K562 (cell line): ENCODE measurements at regions not wholly inside any gene's neighbourhood (a gene's known extent, or its start where the extent isn't known, plus 50 kb on each side); places are given as distances from the start of the nearest gene placed in this dataset.

Experiments used
- TF ChIP-seq, protein P1 (sequence below): fragments of 450-650 bp; IDR thresholded peaks from 2 replicates; pipeline ENCODE4 v1.6.1; 2016; ENCODE audit warnings: mild to moderate bottlenecking, moderate library complexity

DNA sequence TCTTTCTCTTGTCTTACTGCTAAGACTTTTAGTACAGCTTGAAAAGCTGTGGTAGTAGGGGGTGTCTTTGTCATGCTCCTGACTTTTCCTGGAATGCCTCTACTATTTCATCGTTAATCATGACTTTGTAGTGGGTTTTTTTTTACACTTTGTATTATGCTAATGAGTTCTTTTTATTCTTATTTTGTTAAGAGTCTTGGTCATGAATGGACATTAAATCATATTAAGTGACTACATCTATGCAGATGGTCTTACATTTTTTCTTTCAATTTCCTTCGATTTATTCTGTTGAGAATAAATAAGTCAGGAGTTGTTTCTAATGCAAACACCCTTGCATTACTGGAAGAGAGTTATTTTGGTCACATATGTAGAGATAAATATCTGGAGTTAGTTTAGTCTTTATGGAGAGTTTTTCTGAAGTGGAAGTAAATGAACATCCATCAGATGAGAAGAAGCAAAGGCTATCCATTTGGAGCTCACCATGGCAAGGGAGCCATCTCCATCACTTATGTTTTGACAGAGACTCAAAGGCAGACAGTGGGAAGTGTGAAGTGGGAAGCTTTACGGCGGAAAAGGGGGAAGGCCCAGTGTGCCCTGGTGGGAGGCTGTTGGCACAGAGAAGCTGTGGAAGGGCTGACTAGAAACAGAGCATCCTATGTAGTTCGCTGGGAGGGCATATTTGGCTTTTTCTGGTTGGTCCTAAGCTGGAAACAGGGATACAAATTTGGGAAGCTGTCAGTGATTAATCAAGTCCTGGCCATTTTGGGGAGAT, 73.1 kb upstream of the PRR23E start (continued):
- TF ChIP-seq, protein P1, sequence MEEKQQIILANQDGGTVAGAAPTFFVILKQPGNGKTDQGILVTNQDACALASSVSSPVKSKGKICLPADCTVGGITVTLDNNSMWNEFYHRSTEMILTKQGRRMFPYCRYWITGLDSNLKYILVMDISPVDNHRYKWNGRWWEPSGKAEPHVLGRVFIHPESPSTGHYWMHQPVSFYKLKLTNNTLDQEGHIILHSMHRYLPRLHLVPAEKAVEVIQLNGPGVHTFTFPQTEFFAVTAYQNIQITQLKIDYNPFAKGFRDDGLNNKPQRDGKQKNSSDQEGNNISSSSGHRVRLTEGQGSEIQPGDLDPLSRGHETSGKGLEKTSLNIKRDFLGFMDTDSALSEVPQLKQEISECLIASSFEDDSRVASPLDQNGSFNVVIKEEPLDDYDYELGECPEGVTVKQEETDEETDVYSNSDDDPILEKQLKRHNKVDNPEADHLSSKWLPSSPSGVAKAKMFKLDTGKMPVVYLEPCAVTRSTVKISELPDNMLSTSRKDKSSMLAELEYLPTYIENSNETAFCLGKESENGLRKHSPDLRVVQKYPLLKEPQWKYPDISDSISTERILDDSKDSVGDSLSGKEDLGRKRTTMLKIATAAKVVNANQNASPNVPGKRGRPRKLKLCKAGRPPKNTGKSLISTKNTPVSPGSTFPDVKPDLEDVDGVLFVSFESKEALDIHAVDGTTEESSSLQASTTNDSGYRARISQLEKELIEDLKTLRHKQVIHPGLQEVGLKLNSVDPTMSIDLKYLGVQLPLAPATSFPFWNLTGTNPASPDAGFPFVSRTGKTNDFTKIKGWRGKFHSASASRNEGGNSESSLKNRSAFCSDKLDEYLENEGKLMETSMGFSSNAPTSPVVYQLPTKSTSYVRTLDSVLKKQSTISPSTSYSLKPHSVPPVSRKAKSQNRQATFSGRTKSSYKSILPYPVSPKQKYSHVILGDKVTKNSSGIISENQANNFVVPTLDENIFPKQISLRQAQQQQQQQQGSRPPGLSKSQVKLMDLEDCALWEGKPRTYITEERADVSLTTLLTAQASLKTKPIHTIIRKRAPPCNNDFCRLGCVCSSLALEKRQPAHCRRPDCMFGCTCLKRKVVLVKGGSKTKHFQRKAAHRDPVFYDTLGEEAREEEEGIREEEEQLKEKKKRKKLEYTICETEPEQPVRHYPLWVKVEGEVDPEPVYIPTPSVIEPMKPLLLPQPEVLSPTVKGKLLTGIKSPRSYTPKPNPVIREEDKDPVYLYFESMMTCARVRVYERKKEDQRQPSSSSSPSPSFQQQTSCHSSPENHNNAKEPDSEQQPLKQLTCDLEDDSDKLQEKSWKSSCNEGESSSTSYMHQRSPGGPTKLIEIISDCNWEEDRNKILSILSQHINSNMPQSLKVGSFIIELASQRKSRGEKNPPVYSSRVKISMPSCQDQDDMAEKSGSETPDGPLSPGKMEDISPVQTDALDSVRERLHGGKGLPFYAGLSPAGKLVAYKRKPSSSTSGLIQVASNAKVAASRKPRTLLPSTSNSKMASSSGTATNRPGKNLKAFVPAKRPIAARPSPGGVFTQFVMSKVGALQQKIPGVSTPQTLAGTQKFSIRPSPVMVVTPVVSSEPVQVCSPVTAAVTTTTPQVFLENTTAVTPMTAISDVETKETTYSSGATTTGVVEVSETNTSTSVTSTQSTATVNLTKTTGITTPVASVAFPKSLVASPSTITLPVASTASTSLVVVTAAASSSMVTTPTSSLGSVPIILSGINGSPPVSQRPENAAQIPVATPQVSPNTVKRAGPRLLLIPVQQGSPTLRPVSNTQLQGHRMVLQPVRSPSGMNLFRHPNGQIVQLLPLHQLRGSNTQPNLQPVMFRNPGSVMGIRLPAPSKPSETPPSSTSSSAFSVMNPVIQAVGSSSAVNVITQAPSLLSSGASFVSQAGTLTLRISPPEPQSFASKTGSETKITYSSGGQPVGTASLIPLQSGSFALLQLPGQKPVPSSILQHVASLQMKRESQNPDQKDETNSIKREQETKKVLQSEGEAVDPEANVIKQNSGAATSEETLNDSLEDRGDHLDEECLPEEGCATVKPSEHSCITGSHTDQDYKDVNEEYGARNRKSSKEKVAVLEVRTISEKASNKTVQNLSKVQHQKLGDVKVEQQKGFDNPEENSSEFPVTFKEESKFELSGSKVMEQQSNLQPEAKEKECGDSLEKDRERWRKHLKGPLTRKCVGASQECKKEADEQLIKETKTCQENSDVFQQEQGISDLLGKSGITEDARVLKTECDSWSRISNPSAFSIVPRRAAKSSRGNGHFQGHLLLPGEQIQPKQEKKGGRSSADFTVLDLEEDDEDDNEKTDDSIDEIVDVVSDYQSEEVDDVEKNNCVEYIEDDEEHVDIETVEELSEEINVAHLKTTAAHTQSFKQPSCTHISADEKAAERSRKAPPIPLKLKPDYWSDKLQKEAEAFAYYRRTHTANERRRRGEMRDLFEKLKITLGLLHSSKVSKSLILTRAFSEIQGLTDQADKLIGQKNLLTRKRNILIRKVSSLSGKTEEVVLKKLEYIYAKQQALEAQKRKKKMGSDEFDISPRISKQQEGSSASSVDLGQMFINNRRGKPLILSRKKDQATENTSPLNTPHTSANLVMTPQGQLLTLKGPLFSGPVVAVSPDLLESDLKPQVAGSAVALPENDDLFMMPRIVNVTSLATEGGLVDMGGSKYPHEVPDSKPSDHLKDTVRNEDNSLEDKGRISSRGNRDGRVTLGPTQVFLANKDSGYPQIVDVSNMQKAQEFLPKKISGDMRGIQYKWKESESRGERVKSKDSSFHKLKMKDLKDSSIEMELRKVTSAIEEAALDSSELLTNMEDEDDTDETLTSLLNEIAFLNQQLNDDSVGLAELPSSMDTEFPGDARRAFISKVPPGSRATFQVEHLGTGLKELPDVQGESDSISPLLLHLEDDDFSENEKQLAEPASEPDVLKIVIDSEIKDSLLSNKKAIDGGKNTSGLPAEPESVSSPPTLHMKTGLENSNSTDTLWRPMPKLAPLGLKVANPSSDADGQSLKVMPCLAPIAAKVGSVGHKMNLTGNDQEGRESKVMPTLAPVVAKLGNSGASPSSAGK, result no peak
- TF ChIP-seq, all 486 proteins: peak for 0
